CD14-positive monocyte (primary cell): ENCODE measurements at regions not wholly inside any gene's neighbourhood (a gene's known extent, or its start where the extent isn't known, plus 50 kb on each side); places are given as distances from the start of the nearest gene placed in this dataset.

ENCODE experiments used
- DNase-seq, 3 donors: peaks; one replicate each; pipeline ENCODE4 v3.0.0-alpha.2; 2011 to 2022
- H2AFZ ChIP-seq: 2 replicates; pipeline ENCODE4 v1.6.0; 2012; ENCODE audit warnings: mild to moderate bottlenecking, low read depth, low read length, inconsistent platforms; ENCODE audit not compliant: insufficient read depth, poor library complexity, severe bottlenecking
- H3K27ac ChIP-seq, 2 donors: 1 replicate in 1 of 2; 2 replicates in 1 of 2; pipeline ENCODE4 v1.5.1; 2012 to 2013; ENCODE audit warnings: low read length in 2 of 2, control low read depth in 1 of 2, inconsistent platforms in 1 of 2, low read depth in 1 of 2, mild to moderate bottlenecking in 1 of 2
- H3K27me3 ChIP-seq, 2 donors: one replicate each; pipeline versions ENCODE4 v1.6.0 to v1.6.1; 2011 to 2013; ENCODE audit warnings: low read length in 2 of 2; ENCODE audit not compliant: control insufficient read depth in 2 of 2, insufficient read depth in 2 of 2
- H3K36me3 ChIP-seq, 2 donors: replicated peaks in 1 of 2; 1 replicate in 1 of 2; 2 replicates in 1 of 2; pipeline versions ENCODE4 v1.5.1 to v1.6.1; 2012 to 2013; ENCODE audit warnings: low read length in 2 of 2, control low read depth in 1 of 2, inconsistent platforms in 1 of 2, mild to moderate bottlenecking in 1 of 2; ENCODE audit not compliant: insufficient read depth in 2 of 2, control insufficient read depth in 1 of 2
- H3K4me1 ChIP-seq, 2 donors: 1 replicate in 1 of 2; 2 replicates in 1 of 2; pipeline versions ENCODE4 v1.5.1 to v1.6.1; 2012 to 2013; ENCODE audit warnings: low read length in 2 of 2, control low read depth in 1 of 2, inconsistent platforms in 1 of 2, mild to moderate bottlenecking in 1 of 2, moderate library complexity in 1 of 2; ENCODE audit not compliant: insufficient read depth in 2 of 2, control insufficient read depth in 1 of 2
- H3K4me2 ChIP-seq: replicated peaks from 2 replicates; pipeline ENCODE3; 2012; ENCODE audit warnings: low read length, moderate library complexity, mild to moderate bottlenecking; ENCODE audit not compliant: poor library complexity, severe bottlenecking; ENCODE audit errors: extremely low read depth
- H3K4me3 ChIP-seq, 3 experiments: fragments of 200-600 bp in 1 of 3; sonication (generic) in 1 of 3; replicated peaks in 1 of 3; 1 replicate in 2 of 3; 2 replicates in 1 of 3; pipeline ENCODE4 v1.5.1; 2011 to 2013; ENCODE audit warnings: low read length in 3 of 3, mild to moderate bottlenecking in 3 of 3, control low read depth in 2 of 3, low read depth in 2 of 3, inconsistent platforms in 1 of 3, moderate library complexity in 1 of 3
- H3K79me2 ChIP-seq: 2 replicates; pipeline ENCODE4 v1.6.0; 2012; ENCODE audit warnings: mild to moderate bottlenecking, control low read depth, inconsistent platforms, low read length, moderate library complexity; ENCODE audit not compliant: insufficient read depth
- H3K9ac ChIP-seq: 2 replicates; pipeline ENCODE4 v1.6.0; 2017; ENCODE audit warnings: low read length, mild to moderate bottlenecking; ENCODE audit not compliant: insufficient read depth, poor library complexity, severe bottlenecking
- H3K9me3 ChIP-seq, 2 donors: replicated peaks in 1 of 2; 1 replicate in 1 of 2; 2 replicates in 1 of 2; pipeline versions ENCODE4 v1.5.1 to v1.6.1; 2012 to 2013; ENCODE audit warnings: low read length in 2 of 2, control low read depth in 1 of 2; ENCODE audit not compliant: control insufficient read depth in 1 of 2, insufficient read depth in 1 of 2
- H4K20me1 ChIP-seq: 2 replicates; pipeline ENCODE4 v1.6.0; 2012; ENCODE audit warnings: mild to moderate bottlenecking, low read length, control low read depth, moderate library complexity; ENCODE audit not compliant: insufficient read depth
- H3K27ac Mint-ChIP-seq, 7 donors: one replicate each; pipeline ENCODE4 v1.8.0; 2020; ENCODE audit warnings: mild to moderate bottlenecking in 7 of 7, mixed read lengths in 7 of 7, moderate library complexity in 6 of 7, inconsistent platforms in 2 of 7
- H3K27me3 Mint-ChIP-seq, 3 donors: one replicate each; pipeline ENCODE4 v1.8.0; 2021 to 2022; ENCODE audit warnings: low read depth in 3 of 3, mild to moderate bottlenecking in 3 of 3, mixed read lengths in 3 of 3, moderate library complexity in 3 of 3, inconsistent platforms in 1 of 3
- H3K36me3 Mint-ChIP-seq, 2 donors: one replicate each; pipeline ENCODE4 v1.8.0; 2020; ENCODE audit warnings: mixed read lengths in 2 of 2, inconsistent platforms in 1 of 2, mild to moderate bottlenecking in 1 of 2
- H3K4me1 Mint-ChIP-seq: one replicate; pipeline ENCODE4 v1.8.0; 2020; ENCODE audit warnings: mild to moderate bottlenecking, mixed read lengths
- H3K4me3 Mint-ChIP-seq, 2 donors: one replicate each; pipeline ENCODE4 v1.8.0; 2020; ENCODE audit warnings: mild to moderate bottlenecking in 2 of 2, mixed read lengths in 2 of 2, moderate library complexity in 1 of 2
- H3K9me3 Mint-ChIP-seq, 7 donors: one replicate each; pipeline ENCODE4 v1.8.0; 2020 to 2022; ENCODE audit warnings: mixed read lengths in 7 of 7, mild to moderate bottlenecking in 6 of 7, moderate library complexity in 6 of 7, inconsistent platforms in 2 of 7
- CTCF ChIP-seq: fragments of 200-600 bp; IDR thresholded peaks from one replicate; pipeline ENCODE4 v1.8.0; 2022; ENCODE audit warnings: antibody characterized with exemption, mild to moderate bottlenecking
- WGBS: methylation state at CpG from one replicate; pipeline ENCODE4 v1.1.5; 2013; ENCODE audit warnings: missing lambda C conversion rate; ENCODE audit not compliant: insufficient coverage; 5-methylcytosine and 5-hydroxymethylcytosine counted together
- intact Hi-C, 2 donors: fragments of 100-400 bp; cut with micrococcal nuclease; formaldehyde crosslinking; loops; one replicate each; pipeline versions ENCODE4 v1.15.0 to v1.15.1; 2023

- no peaks in the 10 kb centered on the region for H3K27me3 ChIP-seq
- Mint-ChIP-seq H3K36me3 (no peaks in the 10 kb centered on the region), H3K9me3 (peaks cover 1 to 15% (median 3%) of the 10 kb centered on the region in 7 donors), H3K27ac (no peak overlapping the region), H3K27me3 (peaks cover 0 to 1% (median 0%) of the 10 kb centered on the region in 3 donors), H3K4me1 (no peaks in the 10 kb centered on the region), H3K4me3 (no peak overlapping the region)
- H2AFZ ChIP-seq: no peak overlapping the region
- H3K36me3 ChIP-seq: no peaks in the 10 kb centered on the region
- peaks cover 15% of the 10 kb centered on the region in 2 donors for H3K9me3 ChIP-seq
- DNase-seq: no peak
- TF ChIP-seq CTCF: no peak
- H3K9ac ChIP-seq: no peak overlapping the region
- WGBS: no CpG with 5 or more reads among the region's 3 CpGs
- no peaks in the 10 kb centered on the region for H3K4me1 ChIP-seq
- no peak overlapping the region for H3K27ac ChIP-seq
- no peaks in the 10 kb centered on the region for H4K20me1 ChIP-seq
- intact Hi-C loops: no loop called here
- H3K4me3 ChIP-seq: no peak overlapping the region
- H3K79me2 ChIP-seq: no peaks in the 10 kb centered on the region
- H3K4me2 ChIP-seq: no peak overlapping the region
These were observed 302.5 kb upstream of the PBX1 start for GRCh38 chr1:164256456-164256855.

- no CpG with 5 or more reads among the region's 2 CpGs for WGBS
- no peak for DNase-seq
- Histone ChIP-seq H3K27me3 (no peaks in the 10 kb centered on the region), H2AFZ (no peak overlapping the region), H3K4me2 (no peak overlapping the region), H3K4me1 (no peaks in the 10 kb centered on the region), H3K9ac (no peak overlapping the region), H4K20me1 (no peaks in the 10 kb centered on the region), H3K79me2 (no peaks in the 10 kb centered on the region), H3K4me3 (no peak overlapping the region), H3K36me3 (no peaks in the 10 kb centered on the region), H3K9me3 (peaks cover 4 to 6% of the 10 kb centered on the region in 2 donors), H3K27ac (no peak overlapping the region)
- no peaks in the 10 kb centered on the region for H3K27me3 Mint-ChIP-seq
- no peak for TF ChIP-seq CTCF
- no peaks in the 10 kb centered on the region for H3K4me1 Mint-ChIP-seq
- H3K27ac Mint-ChIP-seq: no peak overlapping the region
- peaks cover 0 to 5% (median 3%) of the 10 kb centered on the region in 7 donors for H3K9me3 Mint-ChIP-seq
- no peak overlapping the region for H3K4me3 Mint-ChIP-seq
- no peaks in the 10 kb centered on the region for H3K36me3 Mint-ChIP-seq
- intact Hi-C loops: no loop called here
These were observed 297.2 kb upstream of the PBX1 start for GRCh38 chr1:164261691-164262240.
